ENCODE measurements at regions not wholly inside any gene's neighbourhood (a gene's known extent, or its start where the extent isn't known, plus 50 kb on each side); places are given as distances from the start of the nearest gene placed in this dataset.

DNA sequence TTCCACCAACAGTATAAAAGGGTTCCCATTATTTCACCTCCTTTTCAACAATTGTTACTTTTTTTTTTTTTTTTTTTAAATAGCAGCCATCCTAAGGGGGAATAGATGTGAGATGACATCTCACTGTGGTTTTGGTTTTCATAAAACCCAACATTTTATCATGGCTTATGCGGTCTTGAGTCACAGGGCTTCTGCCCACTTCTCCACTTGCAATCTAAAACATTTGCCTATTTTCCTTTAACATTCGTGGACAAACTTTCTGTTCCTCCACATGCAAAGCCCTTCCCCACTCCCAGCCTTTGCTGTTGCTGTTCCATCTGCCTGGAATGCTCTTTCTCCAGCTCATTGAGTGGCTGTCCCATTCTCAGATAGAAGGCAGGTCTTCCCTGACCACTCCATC, 239.7 kb upstream of the KCNK2 start:
- no peak overlapping the region for H2BK5ac ChIP-seq (ENCODE audit: low read length)
- H3K4me1 ChIP-seq (ENCODE audit: control insufficient read depth in 2 of 2, insufficient read depth in 1 of 2, low read depth in 1 of 2, low read length in 2 of 2), result no peaks in the 10 kb centered on the region
- no peak overlapping the region for H2AK5ac ChIP-seq (ENCODE audit: low read depth, low read length)
- no peaks in the 10 kb centered on the region for H3K36me3 ChIP-seq (replicated peaks in 1 of 2; ENCODE audit: control insufficient read depth in 2 of 2, insufficient read depth in 2 of 2, low read length in 2 of 2)
- DNase-seq (ENCODE audit: low spot score), result no peak
- no peak overlapping the region for H4K91ac ChIP-seq (ENCODE audit: low read depth, low read length, poor library complexity)
- H3K23ac ChIP-seq (ENCODE audit: low read depth, low read length, poor library complexity), result no peak overlapping the region
- H3K9ac ChIP-seq (ENCODE audit: low read depth, low read length, poor library complexity), result no peak overlapping the region
- no peak overlapping the region for H3K27ac ChIP-seq (replicated peaks; ENCODE audit: low read length)
- H3K4ac ChIP-seq (ENCODE audit: low read length), result no peak overlapping the region
- no CpG with 5 or more reads among the region's 2 CpGs for WGBS, 2 donors (ENCODE audit: extremely low coverage in 2 of 2, insufficient read length in 2 of 2, insufficient replicate concordance in 1 of 2)
- no peaks in the 10 kb centered on the region for H3K79me1 ChIP-seq (ENCODE audit: low read depth, low read length)
- no peak overlapping the region for H3K14ac ChIP-seq (ENCODE audit: low read length)
- H3K9me3 ChIP-seq (replicated peaks in 1 of 2; ENCODE audit: control insufficient read depth in 2 of 2, insufficient read depth in 1 of 2, low read depth in 1 of 2, low read length in 2 of 2), result no peaks in the 10 kb centered on the region
- H3K27me3 ChIP-seq (ENCODE audit: control insufficient read depth in 3 of 3, insufficient read depth in 3 of 3, low read depth in 1 of 3, low read length in 3 of 3), result no peaks in the 10 kb centered on the region
- no peak overlapping the region for H2BK15ac ChIP-seq (ENCODE audit: low read length)
- no peak overlapping the region for H3K18ac ChIP-seq (ENCODE audit: low read length)
- H4K8ac ChIP-seq (ENCODE audit: low read depth, low read length), result no peak overlapping the region
- H2BK12ac ChIP-seq (ENCODE audit: low read length), result no peak overlapping the region
- no peak overlapping the region for H2BK120ac ChIP-seq (ENCODE audit: low read depth, low read length)
- H3K4me2 ChIP-seq (ENCODE audit: insufficient read depth, low read length, poor library complexity, severe bottlenecking), result no peak overlapping the region
- no peak overlapping the region for H2AFZ ChIP-seq (ENCODE audit: low read length)
- no peak overlapping the region for H3K4me3 ChIP-seq (ENCODE audit: low read length in 2 of 2)

DNA sequence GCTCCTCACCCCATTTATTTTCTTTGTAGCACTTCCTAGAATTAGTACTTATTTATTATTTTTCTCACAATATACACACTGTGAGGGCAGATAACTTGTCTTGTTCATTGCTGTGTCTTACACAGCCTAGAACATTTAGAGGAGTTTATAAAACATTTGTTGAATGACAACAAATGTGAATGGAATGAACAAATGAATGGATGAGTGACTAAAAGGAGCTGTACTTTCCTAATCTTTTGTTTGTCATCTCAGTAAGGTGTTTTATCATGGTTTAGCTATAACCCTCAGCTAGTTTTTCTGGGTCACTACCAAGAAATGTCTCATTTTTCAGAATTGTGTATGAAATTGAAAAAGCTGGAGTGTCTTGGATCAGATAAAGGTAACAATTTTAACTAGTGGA, 239.3 kb upstream of the KCNK2 start:
- Histone ChIP-seq H3K4me2 (ENCODE audit: insufficient read depth, low read length, poor library complexity, severe bottlenecking) (no peak overlapping the region), H3K9ac (ENCODE audit: low read depth, low read length, poor library complexity) (no peak overlapping the region), H2AFZ (ENCODE audit: low read length) (no peak overlapping the region), H3K4me1 (ENCODE audit: control insufficient read depth in 2 of 2, insufficient read depth in 1 of 2, low read depth in 1 of 2, low read length in 2 of 2) (no peaks in the 10 kb centered on the region), H3K4me3 (ENCODE audit: low read length in 2 of 2) (no peak overlapping the region), H2BK5ac (ENCODE audit: low read length) (no peak overlapping the region), H3K18ac (ENCODE audit: low read length) (no peak overlapping the region), H4K91ac (ENCODE audit: low read depth, low read length, poor library complexity) (no peak overlapping the region), H3K9me3 (replicated peaks in 1 of 2; ENCODE audit: control insufficient read depth in 2 of 2, insufficient read depth in 1 of 2, low read depth in 1 of 2, low read length in 2 of 2) (no peaks in the 10 kb centered on the region), H3K27me3 (ENCODE audit: control insufficient read depth in 3 of 3, insufficient read depth in 3 of 3, low read depth in 1 of 3, low read length in 3 of 3) (no peaks in the 10 kb centered on the region), H3K36me3 (replicated peaks in 1 of 2; ENCODE audit: control insufficient read depth in 2 of 2, insufficient read depth in 2 of 2, low read length in 2 of 2) (no peaks in the 10 kb centered on the region), H3K14ac (ENCODE audit: low read length) (no peak overlapping the region), H2AK5ac (ENCODE audit: low read depth, low read length) (no peak overlapping the region), H2BK120ac (ENCODE audit: low read depth, low read length) (no peak overlapping the region), H3K23ac (ENCODE audit: low read depth, low read length, poor library complexity) (no peak overlapping the region), H4K8ac (ENCODE audit: low read depth, low read length) (no peak overlapping the region), H3K27ac (replicated peaks; ENCODE audit: low read length) (no peak overlapping the region), H2BK15ac (ENCODE audit: low read length) (no peak overlapping the region), H3K79me1 (ENCODE audit: low read depth, low read length) (no peaks in the 10 kb centered on the region), H2BK12ac (ENCODE audit: low read length) (no peak overlapping the region), H3K4ac (ENCODE audit: low read length) (no peak overlapping the region)
- no peak for DNase-seq (ENCODE audit: low spot score)

DNA sequence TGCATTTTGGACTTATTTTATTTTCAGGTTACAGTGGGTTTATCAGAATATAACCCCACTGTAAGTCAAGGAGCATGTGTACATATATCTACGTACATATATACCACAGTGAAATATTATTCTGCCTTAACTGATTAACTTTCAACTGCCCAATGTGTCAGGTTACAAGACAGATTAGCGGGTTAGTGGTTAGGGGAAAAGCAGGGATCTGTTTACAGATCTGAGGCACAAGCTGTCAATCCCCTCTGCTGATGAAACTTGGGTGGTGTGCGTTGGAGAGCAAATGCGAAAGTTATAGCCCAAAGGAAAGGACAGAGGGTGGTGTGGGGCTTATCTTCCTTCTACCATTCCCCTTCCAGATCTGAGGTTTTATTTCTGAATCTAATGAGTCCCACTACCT, 238.2 kb upstream of the KCNK2 start:
- Histone ChIP-seq H4K8ac (ENCODE audit: low read depth, low read length) (no peak overlapping the region), H3K18ac (ENCODE audit: low read length) (no peak overlapping the region), H3K27ac (replicated peaks; ENCODE audit: low read length) (no peak overlapping the region), H2BK5ac (ENCODE audit: low read length) (no peak overlapping the region), H3K79me1 (ENCODE audit: low read depth, low read length) (no peaks in the 10 kb centered on the region), H2AFZ (ENCODE audit: low read length) (no peak overlapping the region), H4K91ac (ENCODE audit: low read depth, low read length, poor library complexity) (no peak overlapping the region), H3K9me3 (replicated peaks in 1 of 2; ENCODE audit: control insufficient read depth in 2 of 2, insufficient read depth in 1 of 2, low read depth in 1 of 2, low read length in 2 of 2) (no peaks in the 10 kb centered on the region), H3K4me2 (ENCODE audit: insufficient read depth, low read length, poor library complexity, severe bottlenecking) (no peak overlapping the region), H3K27me3 (ENCODE audit: control insufficient read depth in 3 of 3, insufficient read depth in 3 of 3, low read depth in 1 of 3, low read length in 3 of 3) (no peaks in the 10 kb centered on the region), H3K4me3 (ENCODE audit: low read length in 2 of 2) (no peak overlapping the region), H2BK120ac (ENCODE audit: low read depth, low read length) (no peak overlapping the region), H3K14ac (ENCODE audit: low read length) (no peak overlapping the region), H3K4me1 (ENCODE audit: control insufficient read depth in 2 of 2, insufficient read depth in 1 of 2, low read depth in 1 of 2, low read length in 2 of 2) (no peaks in the 10 kb centered on the region), H3K23ac (ENCODE audit: low read depth, low read length, poor library complexity) (no peak overlapping the region), H3K4ac (ENCODE audit: low read length) (no peak overlapping the region), H2BK12ac (ENCODE audit: low read length) (no peak overlapping the region), H2AK5ac (ENCODE audit: low read depth, low read length) (no peak overlapping the region), H3K36me3 (replicated peaks in 1 of 2; ENCODE audit: control insufficient read depth in 2 of 2, insufficient read depth in 2 of 2, low read length in 2 of 2) (no peaks in the 10 kb centered on the region), H2BK15ac (ENCODE audit: low read length) (no peak overlapping the region), H3K9ac (ENCODE audit: low read depth, low read length, poor library complexity) (no peak overlapping the region)
- whole genome bisulfite sequencing, 2 donors (ENCODE audit: extremely low coverage in 2 of 2, insufficient read length in 2 of 2, insufficient replicate concordance in 1 of 2), result no CpG with 5 or more reads among the region's 4 CpGs
- DNase-seq (ENCODE audit: low spot score), result no peak

DNA sequence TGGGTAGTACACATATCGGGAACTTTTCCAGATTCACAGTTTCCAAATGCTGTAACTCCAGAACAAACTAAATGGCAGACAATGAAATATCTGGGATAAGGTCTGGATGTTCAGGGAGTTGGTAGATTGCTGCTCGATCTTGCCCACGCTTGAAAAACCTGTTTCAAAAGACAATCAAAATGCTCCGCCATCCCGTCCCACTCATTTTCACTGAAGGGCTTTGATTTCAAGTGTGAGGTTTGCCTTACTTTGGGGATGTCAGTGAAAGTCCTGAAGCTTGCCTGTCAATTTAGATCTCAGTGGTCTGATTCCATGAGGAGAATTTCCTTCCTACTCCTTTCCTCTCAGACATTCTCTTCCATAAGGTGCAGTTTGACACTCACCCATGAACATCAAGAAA, 236.3 kb upstream of the KCNK2 start:
- Histone ChIP-seq H3K23ac (ENCODE audit: low read depth, low read length, poor library complexity) (no peak overlapping the region), H4K91ac (ENCODE audit: low read depth, low read length, poor library complexity) (no peak overlapping the region), H2AK5ac (ENCODE audit: low read depth, low read length) (no peak overlapping the region), H3K79me1 (ENCODE audit: low read depth, low read length) (no peaks in the 10 kb centered on the region), H3K27ac (replicated peaks; ENCODE audit: low read length) (no peak overlapping the region), H3K18ac (ENCODE audit: low read length) (no peak overlapping the region), H3K4me3 (ENCODE audit: low read length in 2 of 2) (no peak overlapping the region), H3K4me1 (ENCODE audit: control insufficient read depth in 2 of 2, insufficient read depth in 1 of 2, low read depth in 1 of 2, low read length in 2 of 2) (no peaks in the 10 kb centered on the region), H2BK5ac (ENCODE audit: low read length) (no peak overlapping the region), H3K9me3 (replicated peaks in 1 of 2; ENCODE audit: control insufficient read depth in 2 of 2, insufficient read depth in 1 of 2, low read depth in 1 of 2, low read length in 2 of 2) (no peaks in the 10 kb centered on the region), H2BK12ac (ENCODE audit: low read length) (no peak overlapping the region), H3K9ac (ENCODE audit: low read depth, low read length, poor library complexity) (no peak overlapping the region), H3K36me3 (replicated peaks in 1 of 2; ENCODE audit: control insufficient read depth in 2 of 2, insufficient read depth in 2 of 2, low read length in 2 of 2) (no peaks in the 10 kb centered on the region), H2AFZ (ENCODE audit: low read length) (no peak overlapping the region), H2BK15ac (ENCODE audit: low read length) (no peak overlapping the region), H3K4me2 (ENCODE audit: insufficient read depth, low read length, poor library complexity, severe bottlenecking) (no peak overlapping the region), H3K4ac (ENCODE audit: low read length) (no peak overlapping the region), H3K14ac (ENCODE audit: low read length) (no peak overlapping the region), H4K8ac (ENCODE audit: low read depth, low read length) (no peak overlapping the region), H2BK120ac (ENCODE audit: low read depth, low read length) (no peak overlapping the region), H3K27me3 (ENCODE audit: control insufficient read depth in 3 of 3, insufficient read depth in 3 of 3, low read depth in 1 of 3, low read length in 3 of 3) (no peaks in the 10 kb centered on the region)
- DNase-seq (ENCODE audit: low spot score), result no peak
- no CpG with 5 or more reads among the region's 5 CpGs for WGBS, 2 donors (ENCODE audit: extremely low coverage in 2 of 2, insufficient read length in 2 of 2, insufficient replicate concordance in 1 of 2)

All from neuronal stem cell (in vitro differentiated cells).